Stimulated activated CD4-positive, alpha-beta T cell treated with anti-CD3 and anti-CD28 coated beads, Interleukin-15, amount 100 ng/mL, for 48 hours (primary cell): ENCODE measurements at regions not wholly inside any gene's neighbourhood (a gene's known extent, or its start where the extent isn't known, plus 50 kb on each side); places are given as distances from the start of the nearest gene placed in this dataset.

Source experiments
- DNase-seq, 2 donors: peaks; one replicate each; pipeline ENCODE4 v3.0.0-alpha.2; 2020; ENCODE audit warnings: low read depth in 2 of 2

- DNase-seq, result no peak
These were observed 214.1 kb downstream of the BUD13 start for GRCh38 chr11:116558504-116559211.

DNA sequence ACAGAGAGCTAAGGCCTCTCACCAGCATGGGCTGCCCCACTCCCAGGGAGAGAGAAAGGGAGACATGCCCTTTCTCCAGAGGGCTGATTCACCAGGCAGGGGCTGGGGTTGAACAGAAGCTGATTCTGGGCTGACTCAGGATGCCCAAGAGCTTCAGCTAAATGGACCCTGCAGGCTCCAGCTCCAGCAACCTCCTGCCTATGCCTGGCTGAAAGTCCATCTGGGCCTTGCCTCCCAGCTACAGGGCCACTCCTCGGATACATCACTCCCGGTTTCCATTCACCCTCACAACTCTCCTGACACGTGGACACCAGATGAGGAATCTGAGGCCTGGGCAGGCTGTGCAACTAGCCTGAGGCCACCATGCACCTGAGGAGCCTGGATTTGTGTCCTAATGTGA lies 215.5 kb downstream of the BUD13 start:
- DNase-seq, result no peak

DNA sequence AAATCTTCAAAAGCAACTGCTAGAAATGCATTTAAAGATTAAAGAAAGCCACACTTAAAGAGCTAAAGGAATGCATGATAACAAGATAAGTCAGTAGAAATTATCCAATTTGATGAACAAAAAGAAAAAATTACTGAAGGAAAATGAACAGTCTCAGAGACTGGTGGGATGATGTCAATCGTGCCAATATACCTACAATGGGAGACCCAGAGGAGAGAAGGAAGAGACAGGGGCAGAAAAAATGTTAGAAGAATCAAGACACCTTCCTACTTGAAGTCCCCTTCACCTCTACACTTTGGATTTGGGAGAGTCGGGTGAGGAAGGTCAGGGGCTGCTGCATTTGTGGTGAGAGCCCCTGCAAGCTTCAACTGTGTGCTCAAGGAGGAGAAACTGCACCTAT lies 216.3 kb downstream of the BUD13 start:
- DNase-seq, result no peak

DNA sequence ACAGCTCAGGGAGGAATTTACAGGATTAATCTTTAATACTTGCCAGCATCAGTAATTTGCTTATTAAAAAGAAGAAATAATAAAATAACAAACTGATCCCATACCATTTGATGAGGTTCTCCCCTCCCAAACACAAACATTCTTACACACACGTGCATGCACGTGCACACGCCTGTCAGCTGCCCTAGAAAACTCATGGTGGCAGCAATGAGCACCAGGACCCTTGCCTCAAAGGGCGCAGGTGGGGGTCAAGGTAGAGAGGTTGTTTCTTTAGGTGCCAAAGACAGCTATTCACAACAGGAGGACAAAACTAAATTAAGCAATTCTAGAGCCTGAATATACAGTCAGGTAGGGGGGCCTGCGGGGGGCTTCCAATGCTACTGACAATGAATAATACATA lies 219.3 kb downstream of the BUD13 start:
- DNase-seq, result no peak

DNA sequence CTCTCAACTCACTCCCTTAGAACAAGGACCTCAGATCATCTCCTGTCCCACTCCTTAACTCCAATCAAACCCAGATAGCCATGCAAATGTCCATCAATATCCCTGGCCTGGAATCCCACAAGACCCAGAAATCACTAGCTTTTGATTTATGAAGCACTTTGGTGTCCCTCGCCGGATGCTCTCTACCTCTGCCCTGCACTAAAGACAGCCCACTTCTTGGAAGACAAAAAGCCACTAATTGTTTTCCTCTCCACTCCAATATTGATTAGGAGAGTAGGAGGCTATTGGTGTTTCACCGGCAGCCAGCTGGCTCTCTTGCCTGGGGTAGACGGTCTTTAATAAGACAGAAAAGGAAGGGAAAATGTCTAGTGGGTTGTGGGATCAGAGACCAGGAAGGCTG lies 221.2 kb downstream of the BUD13 start:
- DNase-seq, result no peak

- no peak for DNase-seq
These were observed 224.5 kb downstream of the BUD13 start for GRCh38 chr11:116548256-116548655.

GRCh38 chr11:116547571-116547970 lies 225.2 kb downstream of the BUD13 start:
- no peak for DNase-seq

GRCh38 chr11:116545912-116546311 lies 226.9 kb downstream of the BUD13 start:
- no peak for DNase-seq

DNA sequence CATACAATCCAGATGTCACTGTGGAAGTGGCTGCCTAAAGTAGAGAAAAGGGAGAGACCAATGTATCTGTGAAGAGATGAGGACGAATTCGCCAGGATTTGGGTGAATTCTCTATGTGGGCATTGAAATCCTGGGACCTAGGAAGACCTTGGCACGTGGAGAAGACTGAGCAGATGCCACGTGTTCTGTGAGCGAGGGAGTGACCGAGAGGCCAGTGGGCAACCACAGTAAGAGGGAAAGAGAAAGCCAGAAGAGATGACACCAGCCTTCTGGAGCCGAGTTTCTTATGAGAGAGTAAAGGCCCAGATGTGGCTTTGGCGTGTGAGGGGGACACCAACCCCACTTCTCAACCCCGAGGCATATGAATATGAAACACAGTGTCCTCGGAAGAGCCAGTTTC lies 228.1 kb downstream of the BUD13 start:
- no peak for DNase-seq

DNA sequence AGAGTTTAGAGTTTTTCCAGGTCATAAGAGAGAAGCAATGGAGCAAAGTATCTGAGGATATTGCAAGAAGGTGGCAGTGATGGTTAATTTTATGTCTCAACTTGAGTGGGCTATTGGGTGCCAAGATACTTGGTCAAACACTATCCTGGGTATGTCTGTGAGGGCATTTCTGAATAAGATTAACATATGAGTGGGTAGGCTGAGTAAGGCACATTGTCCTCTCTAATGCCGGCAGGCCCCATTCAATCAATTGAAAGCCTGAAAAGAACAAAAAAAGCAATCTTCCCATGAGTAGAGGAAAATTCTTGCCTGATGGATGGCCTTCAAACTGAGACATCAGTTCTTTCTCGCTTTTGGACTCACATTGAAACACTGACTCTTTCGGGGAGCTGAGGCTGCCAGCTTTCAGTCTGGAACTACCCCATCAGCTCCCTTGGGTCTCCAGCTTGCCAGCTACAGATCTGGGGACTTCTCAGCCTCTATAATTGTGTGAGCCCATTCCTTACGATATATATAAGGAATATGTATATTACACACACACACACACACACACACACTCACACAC lies 228.8 kb downstream of the BUD13 start:
- no peak for DNase-seq

GRCh38 chr11:116543099-116543498 lies 229.7 kb downstream of the BUD13 start:
- no peak for DNase-seq

- no peak for DNase-seq
These were observed 230.4 kb downstream of the BUD13 start for GRCh38 chr11:116542406-116542805.

DNA sequence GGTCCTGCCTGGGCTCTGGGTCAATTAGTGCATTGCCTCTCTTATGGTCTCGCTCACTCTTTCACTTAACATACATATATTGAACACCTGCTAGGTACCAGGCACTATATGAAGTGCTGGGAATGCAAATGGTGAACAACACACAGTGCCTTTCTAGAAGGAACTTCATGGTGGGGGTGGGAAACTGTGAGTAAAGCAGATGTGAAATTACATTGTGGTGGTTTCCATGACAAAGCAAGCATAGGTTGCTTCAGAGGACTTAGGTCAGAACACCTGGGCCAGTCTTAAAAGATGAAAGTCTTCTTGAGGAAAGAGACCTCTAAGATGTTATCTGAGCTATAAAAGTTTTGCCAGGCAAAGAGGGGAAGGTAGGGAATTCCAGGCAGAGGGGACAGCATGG lies 231.3 kb downstream of the BUD13 start:
- no peak for DNase-seq

DNA sequence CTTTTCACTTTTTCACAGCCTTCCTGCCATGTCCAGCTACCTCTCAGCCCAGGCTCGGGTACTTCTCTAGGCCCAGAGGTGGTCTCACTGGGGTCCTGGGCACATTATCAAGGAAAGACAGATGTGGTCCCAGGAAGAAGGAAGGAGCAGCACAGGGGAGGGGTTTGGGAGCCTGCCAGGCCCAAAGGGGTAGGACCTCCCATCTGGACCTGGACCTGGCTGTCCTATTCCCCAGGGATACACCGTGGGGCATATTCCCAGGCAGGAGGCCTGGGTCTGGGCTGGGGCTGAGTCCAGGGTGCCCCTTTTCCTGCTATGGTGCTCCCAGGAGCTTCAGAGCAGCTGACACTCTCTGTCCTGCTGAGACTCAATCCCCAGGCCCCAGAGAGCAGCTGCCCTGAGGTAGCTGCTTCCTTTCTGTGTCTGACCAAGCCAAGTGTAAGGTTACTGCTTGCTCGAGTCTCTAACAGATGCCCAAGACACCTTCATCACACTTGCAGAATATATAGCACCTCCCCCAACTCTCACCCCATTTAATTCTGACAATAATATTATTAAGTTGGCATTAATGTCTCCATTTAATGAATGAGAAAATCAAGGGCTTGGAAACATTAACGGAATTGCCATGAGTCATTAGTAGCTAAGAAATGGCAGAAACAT lies 232.0 kb downstream of the BUD13 start:
- no peak for DNase-seq

- no peak for DNase-seq
These were observed 232.9 kb downstream of the BUD13 start for GRCh38 chr11:116539836-116540418.

DNA sequence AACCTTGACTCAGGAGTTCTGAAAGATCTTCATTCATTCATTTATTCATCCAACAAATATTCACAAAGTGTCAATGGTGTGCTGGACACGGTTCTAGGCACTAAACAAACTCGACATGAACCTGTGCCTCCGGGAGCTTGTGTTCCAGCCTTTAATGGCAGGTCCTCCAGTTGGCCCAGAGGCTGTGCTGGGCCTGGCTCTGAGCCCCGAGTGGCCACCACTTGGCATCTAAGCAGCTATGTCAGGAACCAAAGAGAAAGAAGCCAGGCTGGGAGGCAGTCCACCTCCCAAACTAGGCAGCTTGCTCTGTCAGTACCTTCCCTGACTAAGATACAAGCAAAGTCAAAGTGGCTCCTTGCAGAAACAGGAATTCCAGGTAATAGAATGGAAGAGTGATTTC lies 233.6 kb downstream of the BUD13 start:
- no peak for DNase-seq

GRCh38 chr11:116538677-116539076 lies 234.1 kb downstream of the BUD13 start:
- DNase-seq, result no peak

- DNase-seq, result no peak
These were observed 235.1 kb downstream of the BUD13 start for GRCh38 chr11:116537709-116538108.

DNA sequence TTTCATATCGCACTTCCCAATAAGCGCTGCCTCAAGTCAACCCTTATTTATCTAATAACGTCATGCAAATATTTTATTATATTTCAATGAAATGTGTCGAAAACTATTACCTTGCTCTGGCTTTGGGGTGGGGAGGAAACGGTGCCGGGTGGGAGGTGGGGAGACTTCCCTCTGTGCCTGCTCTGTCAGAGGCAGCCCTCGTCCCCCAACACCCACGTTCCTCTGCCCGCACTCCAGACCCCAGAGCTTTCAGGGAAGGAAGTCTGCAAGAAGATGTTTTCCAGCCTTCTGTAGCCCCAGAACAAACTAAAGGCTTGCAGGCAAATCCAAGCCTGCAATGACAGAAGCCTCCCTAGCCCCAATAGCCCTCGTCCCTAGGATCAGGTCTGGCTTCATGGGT lies 235.7 kb downstream of the BUD13 start:
- DNase-seq, result no peak

- DNase-seq, result no peak
These were observed 236.4 kb downstream of the BUD13 start for GRCh38 chr11:116536416-116536815.

GRCh38 chr11:116535994-116536393 lies 236.8 kb downstream of the BUD13 start:
- DNase-seq, result no peak

GRCh38 chr11:116535120-116535519 lies 237.7 kb downstream of the BUD13 start:
- no peak for DNase-seq
